ENCODE measurements at regions not wholly inside any gene's neighbourhood (a gene's known extent, or its start where the extent isn't known, plus 50 kb on each side); places are given as distances from the start of the nearest gene placed in this dataset.

DNA sequence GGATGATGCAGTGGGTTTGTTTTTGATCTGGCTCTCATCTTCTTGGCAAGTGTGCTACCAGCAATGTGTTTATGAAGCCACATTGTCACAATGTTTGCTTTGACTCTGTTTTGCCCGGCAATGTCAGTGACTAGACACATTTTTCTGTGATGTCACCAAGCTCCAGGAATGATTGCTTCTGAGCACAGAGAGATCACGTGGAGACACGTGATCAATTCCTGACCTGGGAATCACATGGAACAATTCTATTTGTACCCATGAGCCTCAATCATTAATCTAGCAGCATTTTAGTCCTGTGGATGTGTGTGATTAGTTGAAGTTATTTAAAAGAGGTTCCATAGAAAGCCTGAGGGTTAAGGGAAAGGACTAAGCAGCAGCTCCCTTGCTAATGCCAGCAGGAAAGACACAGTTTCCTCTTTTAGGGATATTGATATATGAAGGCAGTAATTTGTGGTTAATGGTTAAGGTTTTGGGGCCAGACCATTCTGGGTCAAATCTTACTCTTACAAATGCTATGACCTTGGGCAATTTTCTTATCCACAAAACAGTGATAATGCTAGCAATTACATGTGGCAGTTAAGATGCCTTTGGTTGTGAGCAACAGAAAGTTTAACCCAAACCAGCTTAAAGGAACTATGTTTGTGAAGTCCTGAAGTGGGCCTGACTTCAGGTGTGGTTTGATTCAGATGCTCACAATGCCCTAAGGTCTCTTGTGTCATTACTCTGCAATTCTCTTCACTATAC is 59.0 kb downstream of the FASLG start:
- Histone ChIP-seq H3K4me3 (no peak overlapping the region), H3K9me3 (no peaks in the 10 kb centered on the region), H3K36me3 (no peaks in the 10 kb centered on the region), H3K27me3 (no peaks in the 10 kb centered on the region), H3K4me1 (peaks cover 0 to 13% (median 6%) of the 10 kb centered on the region in 4 donors), H3K27ac (no peak overlapping the region)
- DNase-seq: no peak
- intact Hi-C loops (cut with DNase I; ENCODE audit: low total_unique reads): no loop called here
- WGBS, 5 donors: 45 to 76% (median 66%) methylated on average over 3 of the region's 3 CpGs
- TF ChIP-seq, protein P1, sequence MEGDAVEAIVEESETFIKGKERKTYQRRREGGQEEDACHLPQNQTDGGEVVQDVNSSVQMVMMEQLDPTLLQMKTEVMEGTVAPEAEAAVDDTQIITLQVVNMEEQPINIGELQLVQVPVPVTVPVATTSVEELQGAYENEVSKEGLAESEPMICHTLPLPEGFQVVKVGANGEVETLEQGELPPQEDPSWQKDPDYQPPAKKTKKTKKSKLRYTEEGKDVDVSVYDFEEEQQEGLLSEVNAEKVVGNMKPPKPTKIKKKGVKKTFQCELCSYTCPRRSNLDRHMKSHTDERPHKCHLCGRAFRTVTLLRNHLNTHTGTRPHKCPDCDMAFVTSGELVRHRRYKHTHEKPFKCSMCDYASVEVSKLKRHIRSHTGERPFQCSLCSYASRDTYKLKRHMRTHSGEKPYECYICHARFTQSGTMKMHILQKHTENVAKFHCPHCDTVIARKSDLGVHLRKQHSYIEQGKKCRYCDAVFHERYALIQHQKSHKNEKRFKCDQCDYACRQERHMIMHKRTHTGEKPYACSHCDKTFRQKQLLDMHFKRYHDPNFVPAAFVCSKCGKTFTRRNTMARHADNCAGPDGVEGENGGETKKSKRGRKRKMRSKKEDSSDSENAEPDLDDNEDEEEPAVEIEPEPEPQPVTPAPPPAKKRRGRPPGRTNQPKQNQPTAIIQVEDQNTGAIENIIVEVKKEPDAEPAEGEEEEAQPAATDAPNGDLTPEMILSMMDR (IDR thresholded peaks at IDR 0.05): no peak
- TF ChIP-seq POLR2A (IDR thresholded peaks at IDR 0.05): no peak
- no peak for TF ChIP-seq POLR2AphosphoS5 (IDR thresholded peaks at IDR 0.05)
- TF ChIP-seq EP300 (IDR thresholded peaks at IDR 0.05): no peak

DNA sequence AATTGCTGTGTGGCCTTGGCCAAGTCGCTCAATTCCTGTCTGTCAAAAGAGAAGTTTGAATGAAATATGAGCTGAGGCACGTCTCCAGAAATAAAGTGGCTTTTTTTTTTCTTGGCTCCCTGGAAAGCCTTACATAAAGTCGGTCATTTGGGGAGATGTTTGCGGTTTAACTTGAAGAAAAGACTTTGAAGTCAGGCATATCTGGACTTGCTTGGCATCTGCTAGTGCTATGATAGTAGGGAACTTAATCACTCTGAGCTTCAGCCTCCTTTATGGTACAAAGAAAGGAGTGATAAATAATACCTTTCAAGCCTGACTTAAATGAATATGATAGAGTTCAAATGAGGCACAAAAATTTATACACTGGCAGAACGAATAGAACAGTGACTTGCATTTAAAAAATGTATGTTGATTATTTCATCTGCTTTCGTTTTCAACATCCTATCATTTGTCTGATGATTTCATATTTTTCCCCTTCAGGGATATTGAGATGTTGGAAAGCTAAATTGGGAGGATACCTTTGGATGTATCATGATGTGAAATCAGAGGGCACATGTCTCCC is 60.2 kb downstream of the FASLG start:
- Histone ChIP-seq H3K4me1 (peaks cover 0 to 13% (median 6%) of the 10 kb centered on the region in 4 donors), H3K9me3 (no peaks in the 10 kb centered on the region), H3K27me3 (no peaks in the 10 kb centered on the region), H3K4me3 (no peak overlapping the region), H3K27ac (no peak overlapping the region), H3K36me3 (no peaks in the 10 kb centered on the region)
- TF ChIP-seq, protein P1 (IDR thresholded peaks at IDR 0.05): no peak
- no peak for TF ChIP-seq POLR2A (IDR thresholded peaks at IDR 0.05)
- TF ChIP-seq POLR2AphosphoS5 (IDR thresholded peaks at IDR 0.05): no peak
- TF ChIP-seq EP300 (IDR thresholded peaks at IDR 0.05): no peak
- WGBS, 5 donors: 21 to 39% (median 25%) methylated on average over 6 of the region's 6 CpGs
- intact Hi-C loops (cut with DNase I; ENCODE audit: low total_unique reads): no loop called here
- no peak for DNase-seq

DNA sequence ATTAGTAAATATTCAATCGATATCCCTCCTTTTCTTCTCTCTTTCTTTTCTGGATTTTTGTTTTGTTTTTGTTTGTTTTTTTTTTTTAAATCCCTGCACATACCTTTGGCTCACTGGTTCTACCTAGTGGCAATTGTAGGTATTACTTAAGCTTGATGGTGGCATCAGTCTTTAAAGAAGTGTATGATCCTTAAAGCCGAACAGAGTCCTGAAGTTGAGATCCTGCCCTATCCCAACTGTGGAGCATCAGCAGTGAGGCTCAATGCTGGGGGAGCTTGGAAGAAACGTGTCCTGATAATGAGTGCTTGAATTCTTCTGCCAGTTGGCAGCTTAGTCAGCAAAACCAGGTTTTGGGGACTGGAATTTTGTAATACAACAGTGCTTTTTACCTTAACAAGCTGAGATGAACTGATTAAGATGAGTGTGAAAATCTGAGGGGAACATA is 60.8 kb downstream of the FASLG start:
- Histone ChIP-seq H3K36me3 (no peaks in the 10 kb centered on the region), H3K9me3 (no peaks in the 10 kb centered on the region), H3K4me3 (no peak overlapping the region), H3K27me3 (no peaks in the 10 kb centered on the region), H3K4me1 (peaks cover 0 to 13% (median 6%) of the 10 kb centered on the region in 4 donors), H3K27ac (no peak overlapping the region)
- DNase-seq: peak in 1 of 2 donors; percentile 69
- 6 to 15% (median 10%) methylated on average over 3 of the region's 3 CpGs for WGBS, 5 donors
- TF ChIP-seq EP300 (IDR thresholded peaks at IDR 0.05): no peak
- TF ChIP-seq, protein P1 (IDR thresholded peaks at IDR 0.05): peak in 5 of 7 experiments; percentile 67 to 80 (median 71)
- intact Hi-C loops (cut with DNase I; ENCODE audit: low total_unique reads): loop anchor here (10.0 kb wide), 1 partner anchor 275 kb away; the partner anchor contains the start of gene PIGC

DNA sequence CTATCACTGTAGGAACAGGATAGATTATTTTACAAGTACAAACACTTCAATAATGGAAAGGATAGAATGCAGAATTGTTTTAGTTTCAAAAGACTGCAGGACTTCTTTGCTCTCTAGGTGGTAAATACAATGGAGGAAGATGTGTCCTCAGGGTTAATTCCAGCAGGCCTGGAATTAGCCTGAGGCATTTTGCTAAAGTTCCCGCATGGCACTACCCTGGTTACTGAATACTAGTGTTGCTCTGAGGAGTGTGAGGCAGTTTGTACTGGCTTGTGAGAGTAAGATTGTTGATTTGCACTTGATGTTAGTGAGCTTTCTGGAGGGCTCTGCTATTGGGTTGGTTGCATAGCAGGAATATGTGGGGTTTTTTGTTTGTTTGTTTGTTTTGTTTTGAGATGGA is 61.4 kb downstream of the FASLG start:
- 77 to 97% (median 89%) methylated on average over 1 of the region's 1 CpG for WGBS, 5 donors
- TF ChIP-seq, protein P1 (IDR thresholded peaks at IDR 0.05): no peak
- Histone ChIP-seq H3K27ac (no peak overlapping the region), H3K9me3 (no peaks in the 10 kb centered on the region), H3K27me3 (no peaks in the 10 kb centered on the region), H3K36me3 (no peaks in the 10 kb centered on the region), H3K4me1 (peaks cover 0 to 13% (median 6%) of the 10 kb centered on the region in 4 donors), H3K4me3 (no peak overlapping the region)
- DNase-seq: no peak
- intact Hi-C loops (cut with DNase I; ENCODE audit: low total_unique reads): loop anchor here (10.0 kb wide), 1 partner anchor 276 kb away; the partner anchor contains the start of gene PIGC

Data from stomach (tissue), 8 donors.